ENCODE measurements at regions not wholly inside any gene's neighbourhood (a gene's known extent, or its start where the extent isn't known, plus 50 kb on each side); places are given as distances from the start of the nearest gene placed in this dataset.

DNA sequence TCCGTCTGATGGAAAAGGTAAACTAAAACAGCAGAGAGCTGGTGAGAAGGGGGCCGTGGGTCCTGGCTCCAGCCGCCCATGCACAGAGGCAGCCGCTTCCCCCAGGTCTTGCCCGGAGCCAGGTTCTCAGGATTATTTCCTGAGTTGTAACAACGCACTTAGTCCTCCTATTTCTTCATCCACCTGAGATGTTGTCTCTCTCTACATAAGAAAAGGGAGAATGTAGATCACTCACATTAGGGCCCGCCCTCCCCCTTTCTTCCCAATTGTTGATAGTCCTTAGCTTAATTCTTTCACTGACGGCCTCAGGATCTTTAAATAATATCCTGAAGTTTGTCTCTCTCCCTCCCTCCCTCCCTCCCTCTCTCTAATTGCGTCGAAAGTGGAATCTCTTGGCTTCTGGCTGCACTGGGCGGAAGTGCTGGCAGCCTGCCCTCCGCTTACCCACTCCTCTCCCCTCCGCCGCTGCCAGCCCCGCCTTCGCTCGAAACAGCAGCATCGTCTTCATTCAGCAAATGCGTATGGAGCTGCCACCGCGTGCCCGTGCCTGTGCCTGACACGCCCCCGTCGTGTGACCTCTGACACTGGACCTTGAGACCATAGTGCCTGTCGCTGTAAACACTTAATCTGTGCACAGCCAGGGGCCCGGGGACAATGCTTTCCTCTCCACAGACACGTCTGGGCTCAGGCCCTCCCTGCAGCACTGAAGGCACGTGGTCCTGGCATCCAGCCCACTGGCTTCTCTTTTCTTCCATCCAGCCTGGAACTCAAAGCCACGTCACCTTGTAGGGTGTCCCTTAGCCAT, 174.5 kb upstream of the PPP2R2D start:
- Histone ChIP-seq H3K36me3 (no peaks in the 10 kb centered on the region), H3K9me3 (no peaks in the 10 kb centered on the region), H3K27ac (no peak overlapping the region), H3K27me3 (peaks cover 0 to 8% of the 10 kb centered on the region in 2 donors), H3K4me1 (peaks cover 0 to 12% (median 5%) of the 10 kb centered on the region in 4 donors), H3K4me3 (peak overlapping the region in 1 of 2 donors; percentile 6)
- peak in 1 of 2 donors; percentile 61 for DNase-seq
- TF ChIP-seq, protein P1, sequence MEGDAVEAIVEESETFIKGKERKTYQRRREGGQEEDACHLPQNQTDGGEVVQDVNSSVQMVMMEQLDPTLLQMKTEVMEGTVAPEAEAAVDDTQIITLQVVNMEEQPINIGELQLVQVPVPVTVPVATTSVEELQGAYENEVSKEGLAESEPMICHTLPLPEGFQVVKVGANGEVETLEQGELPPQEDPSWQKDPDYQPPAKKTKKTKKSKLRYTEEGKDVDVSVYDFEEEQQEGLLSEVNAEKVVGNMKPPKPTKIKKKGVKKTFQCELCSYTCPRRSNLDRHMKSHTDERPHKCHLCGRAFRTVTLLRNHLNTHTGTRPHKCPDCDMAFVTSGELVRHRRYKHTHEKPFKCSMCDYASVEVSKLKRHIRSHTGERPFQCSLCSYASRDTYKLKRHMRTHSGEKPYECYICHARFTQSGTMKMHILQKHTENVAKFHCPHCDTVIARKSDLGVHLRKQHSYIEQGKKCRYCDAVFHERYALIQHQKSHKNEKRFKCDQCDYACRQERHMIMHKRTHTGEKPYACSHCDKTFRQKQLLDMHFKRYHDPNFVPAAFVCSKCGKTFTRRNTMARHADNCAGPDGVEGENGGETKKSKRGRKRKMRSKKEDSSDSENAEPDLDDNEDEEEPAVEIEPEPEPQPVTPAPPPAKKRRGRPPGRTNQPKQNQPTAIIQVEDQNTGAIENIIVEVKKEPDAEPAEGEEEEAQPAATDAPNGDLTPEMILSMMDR (IDR thresholded peaks at IDR 0.05), result no peak
- intact Hi-C loops (cut with DNase I; ENCODE audit: low total_unique reads), result no loop called here

DNA sequence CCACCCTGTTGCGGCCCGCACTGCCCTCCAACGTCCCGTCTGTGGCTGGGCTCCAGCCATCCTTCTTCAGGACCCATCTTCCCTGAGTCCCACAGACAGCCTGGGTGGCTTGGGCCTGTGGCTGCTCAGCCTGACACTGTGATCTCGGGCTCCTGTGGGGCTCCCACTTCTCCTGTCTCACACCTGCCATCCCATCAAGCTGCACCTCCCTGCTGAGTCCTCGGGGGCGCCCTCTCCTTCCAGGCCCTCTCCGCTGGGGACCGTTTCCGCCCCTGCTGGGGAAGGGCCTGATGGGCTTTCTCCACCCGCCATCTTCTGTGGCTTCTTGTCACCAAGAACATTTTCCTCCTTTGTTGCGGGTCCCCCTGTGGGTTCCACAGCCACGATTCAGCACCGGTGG, 173.8 kb upstream of the PPP2R2D start:
- H3K36me3 ChIP-seq, result no peaks in the 10 kb centered on the region
- H3K9me3 ChIP-seq, result peaks cover 0 to 5% (median 0%) of the 10 kb centered on the region in 3 donors
- H3K4me3 ChIP-seq, result no peak overlapping the region
- no peak for DNase-seq
- intact Hi-C loops (cut with DNase I; ENCODE audit: low total_unique reads), result no loop called here
- H3K27me3 ChIP-seq, result peaks cover 0 to 8% of the 10 kb centered on the region in 2 donors
- H3K4me1 ChIP-seq, result peaks cover 0 to 12% (median 5%) of the 10 kb centered on the region in 4 donors
- TF ChIP-seq, protein P1 (IDR thresholded peaks at IDR 0.05), result no peak
- H3K27ac ChIP-seq, result no peak overlapping the region

DNA sequence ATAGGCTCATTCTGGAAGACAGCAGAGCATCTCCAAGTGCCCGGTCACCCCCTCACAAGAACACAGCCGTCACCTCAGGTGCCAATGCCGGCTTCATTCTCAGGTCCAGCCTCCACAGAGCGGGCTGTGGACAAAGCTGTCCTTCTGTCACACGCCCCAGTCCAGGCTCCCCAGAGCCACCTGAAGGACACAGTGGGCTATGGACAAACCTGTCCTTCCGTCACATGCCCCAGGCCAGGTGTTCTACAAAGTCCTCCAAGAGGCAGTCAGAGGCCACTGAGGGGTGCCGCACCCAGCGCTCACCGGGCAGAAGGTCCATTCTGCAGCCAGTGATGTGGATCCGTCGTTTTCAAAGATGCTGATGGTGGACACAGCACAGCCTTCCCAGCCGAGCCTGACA, 173.2 kb upstream of the PPP2R2D start:
- Histone ChIP-seq H3K27me3 (peaks cover 0 to 6% of the 10 kb centered on the region in 2 donors), H3K9me3 (peaks cover 0 to 11% (median 0%) of the 10 kb centered on the region in 3 donors), H3K27ac (no peak overlapping the region), H3K36me3 (no peaks in the 10 kb centered on the region), H3K4me3 (no peak overlapping the region), H3K4me1 (peaks cover 0 to 12% (median 5%) of the 10 kb centered on the region in 4 donors)
- intact Hi-C loops (cut with DNase I; ENCODE audit: low total_unique reads), result no loop called here
- peak in 1 of 2 donors; percentile 42 for DNase-seq
- TF ChIP-seq, protein P1 (IDR thresholded peaks at IDR 0.05), result no peak

DNA sequence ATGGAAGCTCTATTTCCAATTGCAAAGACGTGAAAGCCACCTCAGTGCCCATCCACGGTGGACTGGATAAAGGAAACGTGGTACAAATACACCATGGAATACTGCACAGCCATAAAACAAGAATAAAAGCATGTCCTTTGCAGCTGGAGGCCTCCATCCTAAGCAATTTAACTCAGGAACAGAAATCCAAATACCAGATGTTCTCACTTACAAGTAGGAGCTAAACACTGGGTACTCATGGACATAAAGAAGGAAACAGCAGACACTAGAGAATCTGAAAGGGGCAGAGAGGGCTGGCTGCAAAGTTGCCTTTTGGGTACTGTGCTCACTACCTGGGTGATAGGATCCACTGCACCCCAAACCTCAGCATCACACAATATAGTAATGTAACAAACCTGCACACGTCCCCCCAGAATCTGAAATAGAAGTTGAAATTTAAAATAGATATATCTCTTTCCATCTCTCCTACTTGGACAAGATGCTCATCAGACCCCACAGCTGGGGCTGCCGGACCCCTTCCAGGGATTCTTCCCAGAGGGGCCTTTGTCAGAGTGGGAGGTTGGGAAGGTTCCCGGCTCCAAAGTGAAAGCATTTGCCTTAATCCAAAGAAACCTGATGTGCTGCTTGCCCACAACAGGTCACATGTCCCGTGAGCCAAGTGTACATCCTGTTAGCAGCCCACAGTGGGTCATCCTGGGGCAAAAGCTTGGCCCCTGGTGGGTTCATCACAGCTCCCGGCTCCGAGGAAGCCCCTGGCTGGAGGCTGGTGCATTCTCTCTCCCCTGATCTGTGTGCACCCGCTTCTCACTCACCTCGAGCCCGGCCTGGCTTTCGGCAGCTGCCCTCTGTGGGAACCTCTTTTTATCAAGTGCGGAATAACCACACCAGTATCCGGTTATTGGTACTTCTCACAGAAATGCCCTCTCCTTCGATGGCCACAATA, 172.3 kb upstream of the PPP2R2D start:
- no peak for DNase-seq
- Histone ChIP-seq H3K9me3 (peaks cover 0 to 19% (median 0%) of the 10 kb centered on the region in 3 donors), H3K36me3 (no peaks in the 10 kb centered on the region), H3K27me3 (no peaks in the 10 kb centered on the region), H3K4me1 (peaks cover 0 to 12% (median 5%) of the 10 kb centered on the region in 4 donors), H3K4me3 (no peak overlapping the region), H3K27ac (no peak overlapping the region)
- TF ChIP-seq, protein P1 (IDR thresholded peaks at IDR 0.05), result no peak
- intact Hi-C loops (cut with DNase I; ENCODE audit: low total_unique reads), result no loop called here

DNA sequence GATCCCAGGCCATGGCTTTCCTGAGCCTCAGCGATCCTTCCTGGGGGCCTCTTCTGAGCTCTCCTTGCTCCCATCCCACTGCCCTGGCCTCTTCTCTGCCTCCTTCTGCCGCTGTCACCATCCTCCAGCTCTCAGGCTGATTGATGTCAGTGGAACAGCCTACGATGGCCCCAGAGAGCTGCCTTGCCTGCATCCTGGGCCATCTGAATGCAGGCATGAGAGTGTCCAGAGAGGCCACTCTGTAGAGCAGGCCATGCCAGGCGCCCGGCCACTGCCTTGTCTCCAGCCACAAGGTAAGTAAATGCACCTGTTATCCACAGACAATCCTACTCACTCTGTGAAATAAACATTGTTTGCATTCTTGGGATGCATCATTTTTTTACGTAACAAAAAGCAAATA, 171.4 kb upstream of the PPP2R2D start:
- peaks cover 0 to 21% (median 0%) of the 10 kb centered on the region in 3 donors for H3K9me3 ChIP-seq
- H3K36me3 ChIP-seq, result no peaks in the 10 kb centered on the region
- no peak overlapping the region for H3K27ac ChIP-seq
- H3K27me3 ChIP-seq, result no peaks in the 10 kb centered on the region
- TF ChIP-seq, protein P1 (IDR thresholded peaks at IDR 0.05), result no peak
- DNase-seq, result no peak
- intact Hi-C loops (cut with DNase I; ENCODE audit: low total_unique reads), result no loop called here
- H3K4me3 ChIP-seq, result no peak overlapping the region
- peaks cover 0 to 12% (median 5%) of the 10 kb centered on the region in 4 donors for H3K4me1 ChIP-seq

All from tibial artery (tissue), 4 donors.